ENCODE measurements at regions not wholly inside any gene's neighbourhood (a gene's known extent, or its start where the extent isn't known, plus 50 kb on each side); places are given as distances from the start of the nearest gene placed in this dataset.

- TF ChIP-seq REST (IDR thresholded peaks at IDR 0.05; ENCODE audit: borderline replicate concordance) (no peak), CTCF (IDR thresholded peaks at IDR 0.05; ENCODE audit: poor library complexity, severe bottlenecking) (no peak), EZH2 (IDR thresholded peaks at IDR 0.05; ENCODE audit: borderline replicate concordance, insufficient read depth, low read length, poor library complexity, severe bottlenecking) (no peak), EP300 (conservative IDR thresholded peaks at IDR 0.05; ENCODE audit: poor library complexity, severe bottlenecking) (no peak), RAD21 (conservative IDR thresholded peaks at IDR 0.05) (no peak)
Observed at GRCh38 chr1:79797487-79797886, 791.0 kb upstream of the ADGRL4 start.

All from neural cell (in vitro differentiated cells).